CD4-positive, CD25-positive, alpha-beta regulatory T cell (primary cell): ENCODE measurements at regions not wholly inside any gene's neighbourhood (a gene's known extent, or its start where the extent isn't known, plus 50 kb on each side); places are given as distances from the start of the nearest gene placed in this dataset.

ENCODE experiments used
- ATAC-seq, 2 donors: fragments of 150-1000 bp; cut with Tn5 transposase; one replicate each; pipeline ENCODE4 v1.10.0; 2021; ENCODE audit warnings: low read depth in 2 of 2, moderate number of reproducible peaks in 2 of 2, moderate library complexity in 1 of 2
- DNase-seq, 3 donors: peaks; one replicate each; pipeline versions ENCODE4 v3.0.0 to v3.0.0-alpha.2; 2012 to 2022; ENCODE audit warnings: mixed read lengths in 1 of 3
- H3K27ac ChIP-seq: one replicate; pipeline ENCODE4 v1.7.0; 2013; ENCODE audit warnings: mild to moderate bottlenecking, low read length; ENCODE audit not compliant: insufficient read depth, poor library complexity, severe bottlenecking
- H3K27me3 ChIP-seq: one replicate; pipeline ENCODE4 v1.7.0; 2013; ENCODE audit warnings: low read length; ENCODE audit not compliant: control insufficient read depth, insufficient read depth
- H3K36me3 ChIP-seq: one replicate; pipeline ENCODE4 v1.7.0; 2013; ENCODE audit warnings: mild to moderate bottlenecking, low read length, moderate library complexity; ENCODE audit not compliant: control insufficient read depth, insufficient read depth
- H3K4me1 ChIP-seq: 2 replicates; pipeline ENCODE4 v1.7.0; 2013; ENCODE audit warnings: mild to moderate bottlenecking, low read length; ENCODE audit not compliant: insufficient read depth, control insufficient read depth, poor library complexity, severe bottlenecking
- H3K4me3 ChIP-seq: one replicate; pipeline ENCODE4 v1.7.0; 2013; ENCODE audit warnings: low read depth, mild to moderate bottlenecking, low read length, moderate library complexity
- H3K9me3 ChIP-seq, 2 experiments: 1 replicate in 1 of 2; 2 replicates in 1 of 2; pipeline ENCODE4 v1.7.0; 2013; ENCODE audit warnings: low read length in 2 of 2, mild to moderate bottlenecking in 1 of 2, moderate library complexity in 1 of 2; ENCODE audit not compliant: control insufficient read depth in 2 of 2
- H3K27ac Mint-ChIP-seq, 3 donors: one replicate each; pipeline ENCODE4 v1.8.0; 2020 to 2022; ENCODE audit warnings: mild to moderate bottlenecking in 3 of 3, mixed read lengths in 3 of 3, moderate library complexity in 2 of 3
- H3K27me3 Mint-ChIP-seq: one replicate; pipeline ENCODE4 v1.8.0; 2022; ENCODE audit warnings: mild to moderate bottlenecking, mixed read lengths
- H3K36me3 Mint-ChIP-seq: one replicate; pipeline ENCODE4 v1.8.0; 2020; ENCODE audit warnings: mixed read lengths
- H3K4me1 Mint-ChIP-seq, 4 donors: one replicate each; pipeline ENCODE4 v1.8.0; 2020 to 2022; ENCODE audit warnings: mixed read lengths in 4 of 4, mild to moderate bottlenecking in 1 of 4
- H3K4me3 Mint-ChIP-seq, 4 donors: one replicate each; pipeline ENCODE4 v1.8.0; 2020 to 2022; ENCODE audit warnings: mild to moderate bottlenecking in 4 of 4, mixed read lengths in 4 of 4, moderate library complexity in 3 of 4
- H3K9me3 Mint-ChIP-seq, 7 donors: one replicate each; pipeline ENCODE4 v1.8.0; 2020 to 2022; ENCODE audit warnings: mixed read lengths in 7 of 7, mild to moderate bottlenecking in 3 of 7, moderate library complexity in 2 of 7

- Mint-ChIP-seq H3K4me3 (no peak overlapping the region), H3K36me3 (peaks cover 6% of the 10 kb centered on the region), H3K4me1 (no peaks in the 10 kb centered on the region), H3K27me3 (peaks cover 19% of the 10 kb centered on the region), H3K9me3 (peaks cover 0 to 12% (median 1%) of the 10 kb centered on the region in 7 donors), H3K27ac (no peak overlapping the region)
- DNase-seq (no peak), ATAC-seq (no peak)
- Histone ChIP-seq H3K36me3 (no peaks in the 10 kb centered on the region), H3K4me1 (no peaks in the 10 kb centered on the region), H3K27me3 (no peaks in the 10 kb centered on the region), H3K9me3 (no peaks in the 10 kb centered on the region), H3K4me3 (no peak overlapping the region), H3K27ac (no peak overlapping the region)
These were observed 100.5 kb downstream of the GLRX3 start for GRCh38 chr10:130236711-130237110.

- Mint-ChIP-seq H3K36me3 (no peaks in the 10 kb centered on the region), H3K9me3 (peaks cover 0 to 13% (median 1%) of the 10 kb centered on the region in 7 donors), H3K4me1 (peaks cover 0 to 16% (median 9%) of the 10 kb centered on the region in 4 donors), H3K27ac (peak overlapping the region in 1 of 3 donors; percentile 16), H3K4me3 (no peak overlapping the region), H3K27me3 (peaks cover 21% of the 10 kb centered on the region)
- no peaks in the 10 kb centered on the region for H3K4me1 ChIP-seq
- H3K4me3 ChIP-seq = no peak overlapping the region
- ATAC-seq = no peak
- H3K9me3 ChIP-seq = no peaks in the 10 kb centered on the region
- no peak for DNase-seq
- no peak overlapping the region for H3K27ac ChIP-seq
- H3K27me3 ChIP-seq = no peaks in the 10 kb centered on the region
- no peaks in the 10 kb centered on the region for H3K36me3 ChIP-seq
These were observed 104.2 kb downstream of the GLRX3 start for GRCh38 chr10:130240409-130240808.

GRCh38 chr10:130242513-130242912 lies 106.3 kb downstream of the GLRX3 start:
- no peak overlapping the region for H3K4me3 ChIP-seq
- H3K27ac ChIP-seq = no peak overlapping the region
- no peaks in the 10 kb centered on the region for H3K9me3 ChIP-seq
- no peaks in the 10 kb centered on the region for H3K36me3 ChIP-seq
- Mint-ChIP-seq H3K9me3 (peaks cover 0 to 13% (median 2%) of the 10 kb centered on the region in 7 donors), H3K36me3 (no peaks in the 10 kb centered on the region), H3K27ac (no peak overlapping the region), H3K4me3 (no peak overlapping the region), H3K4me1 (peaks cover 0 to 16% (median 9%) of the 10 kb centered on the region in 4 donors), H3K27me3 (peaks cover 30% of the 10 kb centered on the region)
- DNase-seq (no peak), ATAC-seq (no peak)
- no peaks in the 10 kb centered on the region for H3K27me3 ChIP-seq
- H3K4me1 ChIP-seq = no peaks in the 10 kb centered on the region

- Histone ChIP-seq H3K36me3 (no peaks in the 10 kb centered on the region), H3K4me3 (no peak overlapping the region), H3K4me1 (no peaks in the 10 kb centered on the region), H3K9me3 (no peaks in the 10 kb centered on the region), H3K27ac (no peak overlapping the region), H3K27me3 (no peaks in the 10 kb centered on the region)
- DNase-seq (peak in 1 of 3 donors; percentile 3), ATAC-seq (no peak)
- no peak overlapping the region for H3K27ac Mint-ChIP-seq
- peaks cover 29% of the 10 kb centered on the region for H3K27me3 Mint-ChIP-seq
- H3K36me3 Mint-ChIP-seq = no peaks in the 10 kb centered on the region
- peaks cover 0 to 13% (median 2%) of the 10 kb centered on the region in 7 donors for H3K9me3 Mint-ChIP-seq
- H3K4me3 Mint-ChIP-seq = peak overlapping the region in 2 of 4 donors; percentile 19 to 30
- peaks cover 0 to 16% (median 9%) of the 10 kb centered on the region in 4 donors for H3K4me1 Mint-ChIP-seq
These were observed 106.8 kb downstream of the GLRX3 start for GRCh38 chr10:130243015-130243414.

- DNase-seq (no peak), ATAC-seq (no peak)
- Mint-ChIP-seq H3K9me3 (peaks cover 0 to 13% (median 2%) of the 10 kb centered on the region in 7 donors), H3K4me1 (peaks cover 0 to 16% (median 9%) of the 10 kb centered on the region in 4 donors), H3K27me3 (peaks cover 19% of the 10 kb centered on the region), H3K36me3 (no peaks in the 10 kb centered on the region), H3K4me3 (no peak overlapping the region), H3K27ac (peak overlapping the region in 1 of 3 donors; percentile 70)
- Histone ChIP-seq H3K9me3 (no peaks in the 10 kb centered on the region), H3K27me3 (no peaks in the 10 kb centered on the region), H3K27ac (no peak overlapping the region), H3K4me3 (no peak overlapping the region), H3K4me1 (no peaks in the 10 kb centered on the region), H3K36me3 (no peaks in the 10 kb centered on the region)
These were observed 108.1 kb downstream of the GLRX3 start for GRCh38 chr10:130244031-130244927.

GRCh38 chr10:130244928-130245495 lies 108.8 kb downstream of the GLRX3 start:
- H3K4me1 Mint-ChIP-seq = peaks cover 0 to 16% (median 9%) of the 10 kb centered on the region in 4 donors
- Histone ChIP-seq H3K9me3 (no peaks in the 10 kb centered on the region), H3K4me1 (no peaks in the 10 kb centered on the region), H3K27me3 (no peaks in the 10 kb centered on the region), H3K36me3 (no peaks in the 10 kb centered on the region), H3K27ac (no peak overlapping the region), H3K4me3 (no peak overlapping the region)
- no peak for DNase-seq
- peaks cover 0 to 13% (median 2%) of the 10 kb centered on the region in 7 donors for H3K9me3 Mint-ChIP-seq
- ATAC-seq = no peak
- peak overlapping the region in 1 of 3 donors; percentile 70 for H3K27ac Mint-ChIP-seq
- H3K36me3 Mint-ChIP-seq = no peaks in the 10 kb centered on the region
- H3K4me3 Mint-ChIP-seq = no peak overlapping the region
- H3K27me3 Mint-ChIP-seq = peaks cover 17% of the 10 kb centered on the region

- peaks cover 15% of the 10 kb centered on the region for H3K27me3 Mint-ChIP-seq
- ATAC-seq (no peak), DNase-seq (no peak)
- H3K4me1 Mint-ChIP-seq = peaks cover 0 to 16% (median 9%) of the 10 kb centered on the region in 4 donors
- peaks cover 0 to 5% (median 2%) of the 10 kb centered on the region in 7 donors for H3K9me3 Mint-ChIP-seq
- no peaks in the 10 kb centered on the region for H3K27me3 ChIP-seq
- H3K27ac Mint-ChIP-seq = no peak overlapping the region
- no peak overlapping the region for H3K4me3 Mint-ChIP-seq
- H3K4me3 ChIP-seq = no peak overlapping the region
- H3K9me3 ChIP-seq = no peaks in the 10 kb centered on the region
- no peaks in the 10 kb centered on the region for H3K36me3 Mint-ChIP-seq
- no peaks in the 10 kb centered on the region for H3K36me3 ChIP-seq
- H3K27ac ChIP-seq = no peak overlapping the region
- no peaks in the 10 kb centered on the region for H3K4me1 ChIP-seq
These were observed 109.9 kb downstream of the GLRX3 start for GRCh38 chr10:130246113-130246512.
